HEK293 (cell line): ENCODE measurements at regions not wholly inside any gene's neighbourhood (a gene's known extent, or its start where the extent isn't known, plus 50 kb on each side); places are given as distances from the start of the nearest gene placed in this dataset.

ENCODE experiments used
- CTCF ChIA-PET: fragments of 350-600 bp; formaldehyde crosslinking; extraction: SDS; loops from one replicate; lab custom pipeline; 2021; ENCODE audit warnings: antibody characterized with exemption; lab: Yijun Ruan, JAX
- POLR2A ChIA-PET: fragments of 300-600 bp; formaldehyde crosslinking; extraction: SDS; loops from one replicate; lab custom pipeline; 2020; ENCODE audit warnings: antibody characterized with exemption, inconsistent platforms; lab: Yijun Ruan, JAX
- H3K27ac ChIP-seq: fragments of 200-500 bp; sonication (Bioruptor generic); 2 replicates; pipeline ENCODE4 v1.5.1; 2014; ENCODE audit warnings: low read depth, low read length, control low read depth, inconsistent platforms; ENCODE audit errors: extremely low read depth
- H3K36me3 ChIP-seq, 2 experiments: fragments of 200-500 bp in 1 of 2; sonication (Bioruptor generic) in 1 of 2; 1 replicate in 1 of 2; 2 replicates in 1 of 2; pipeline ENCODE4 v1.5.1; 2014 to 2017; ENCODE audit warnings: inconsistent platforms in 2 of 2, low read length in 2 of 2; ENCODE audit not compliant: control insufficient read depth in 2 of 2, insufficient read depth in 1 of 2
- H3K4me1 ChIP-seq: fragments of 200-500 bp; sonication (Bioruptor generic); 2 replicates; pipeline ENCODE4 v1.5.1; 2014; ENCODE audit warnings: mild to moderate bottlenecking, low read length, inconsistent platforms; ENCODE audit not compliant: control insufficient read depth, insufficient read depth
- H3K4me3 ChIP-seq: 2 replicates; pipeline ENCODE4 v1.5.1; 2011; ENCODE audit warnings: low read depth, mild to moderate bottlenecking, control low read depth, low read length, moderate library complexity
- H3K9me3 ChIP-seq: fragments of 200-500 bp; sonication (Bioruptor generic); 2 replicates; pipeline ENCODE4 v1.5.1; 2014; ENCODE audit warnings: low read depth, low read length, inconsistent platforms; ENCODE audit not compliant: control insufficient read depth, insufficient read depth
- MZF1 ChIP-seq: fragments of 450-650 bp; formaldehyde crosslinking; IDR thresholded peaks from 2 replicates; pipeline ENCODE4 v1.5.1; 2017; ENCODE audit warnings: missing biosample characterization, missing genetic modification characterization, borderline replicate concordance
- OVOL3 ChIP-seq: fragments of 450-650 bp; formaldehyde crosslinking; IDR thresholded peaks from 2 replicates; pipeline ENCODE4 v1.5.1; 2016; ENCODE audit warnings: missing biosample characterization, missing genetic modification characterization
- TCF7L2 ChIP-seq: IDR thresholded peaks from 2 replicates; pipeline ENCODE4 v1.6.1; 2011; ENCODE audit warnings: low read depth, mild to moderate bottlenecking, inconsistent platforms, low read length, moderate library complexity, borderline replicate concordance
- ZBTB8A ChIP-seq: fragments of 450-650 bp; formaldehyde crosslinking; IDR thresholded peaks from 2 replicates; pipeline ENCODE4 v1.5.1; 2016; ENCODE audit warnings: missing biosample characterization, missing genetic modification characterization
- ZEB2 ChIP-seq: fragments of 450-650 bp; formaldehyde crosslinking; IDR thresholded peaks from 2 replicates; pipeline ENCODE4 v1.5.1; 2016; ENCODE audit warnings: missing biosample characterization, missing genetic modification characterization
- ZNF121 ChIP-seq: fragments of 450-650 bp; formaldehyde crosslinking; IDR thresholded peaks from 2 replicates; pipeline ENCODE4 v1.5.1; 2016; ENCODE audit warnings: missing biosample characterization, missing genetic modification characterization
- ZNF132 ChIP-seq: fragments of 450-650 bp; formaldehyde crosslinking; IDR thresholded peaks from 2 replicates; pipeline ENCODE4 v1.5.1; 2017; ENCODE audit warnings: missing biosample characterization, missing genetic modification characterization, borderline replicate concordance
- ZNF146 ChIP-seq: fragments of 450-650 bp; formaldehyde crosslinking; IDR thresholded peaks from 2 replicates; pipeline ENCODE4 v1.5.1; 2016; ENCODE audit warnings: missing biosample characterization, missing genetic modification characterization
- ZNF16 ChIP-seq: fragments of 450-650 bp; formaldehyde crosslinking; IDR thresholded peaks from 2 replicates; pipeline ENCODE4 v1.5.1; 2016; ENCODE audit warnings: low read depth, missing biosample characterization, missing genetic modification characterization
- ZNF19 ChIP-seq: fragments of 450-650 bp; formaldehyde crosslinking; IDR thresholded peaks from 2 replicates; pipeline ENCODE4; 2016; ENCODE audit warnings: missing biosample characterization, missing genetic modification characterization, low read depth
- ZNF2 ChIP-seq: fragments of 450-650 bp; formaldehyde crosslinking; IDR thresholded peaks from 2 replicates; pipeline ENCODE4 v1.5.1; 2016; ENCODE audit warnings: missing biosample characterization, missing genetic modification characterization
- ZNF350 ChIP-seq: fragments of 450-650 bp; formaldehyde crosslinking; IDR thresholded peaks from 2 replicates; pipeline ENCODE4 v1.5.0; 2017; ENCODE audit warnings: missing biosample characterization, mild to moderate bottlenecking, missing genetic modification characterization
- ZNF423 ChIP-seq: fragments of 450-650 bp; formaldehyde crosslinking; IDR thresholded peaks from 2 replicates; pipeline ENCODE4 v1.5.1; 2016; ENCODE audit warnings: missing biosample characterization, missing genetic modification characterization
- ZNF529 ChIP-seq: fragments of 450-650 bp; formaldehyde crosslinking; IDR thresholded peaks from 2 replicates; pipeline ENCODE4 v1.5.1; 2017; ENCODE audit warnings: missing genetic modification characterization, missing biosample characterization; ENCODE audit not compliant: insufficient replicate concordance
- ZNF621 ChIP-seq: fragments of 450-650 bp; formaldehyde crosslinking; IDR thresholded peaks from 2 replicates; pipeline ENCODE4 v1.5.1; 2017; ENCODE audit warnings: missing biosample characterization, missing genetic modification characterization
- ZNF670 ChIP-seq: fragments of 450-650 bp; formaldehyde crosslinking; IDR thresholded peaks from 2 replicates; pipeline ENCODE4 v1.5.1; 2016; ENCODE audit warnings: missing biosample characterization, missing genetic modification characterization, low read depth
- ZNF677 ChIP-seq: fragments of 450-650 bp; IDR thresholded peaks from 2 replicates; pipeline ENCODE4 v1.5.0; 2018; ENCODE audit warnings: missing biosample characterization, mild to moderate bottlenecking, missing genetic modification characterization, moderate library complexity
- ZNF768 ChIP-seq: fragments of 450-650 bp; formaldehyde crosslinking; IDR thresholded peaks from 2 replicates; pipeline ENCODE4 v1.5.1; 2018; ENCODE audit warnings: missing biosample characterization, mild to moderate bottlenecking, missing genetic modification characterization
- ZNF776 ChIP-seq: fragments of 450-650 bp; formaldehyde crosslinking; IDR thresholded peaks from 2 replicates; pipeline ENCODE4 v1.5.0; 2017; ENCODE audit warnings: missing biosample characterization, missing genetic modification characterization, borderline replicate concordance
- ZNF777 ChIP-seq: fragments of 450-650 bp; formaldehyde crosslinking; IDR thresholded peaks from 2 replicates; pipeline ENCODE4 v1.5.1; 2017; ENCODE audit warnings: missing biosample characterization, missing genetic modification characterization, borderline replicate concordance
- ZSCAN23 ChIP-seq: fragments of 450-650 bp; formaldehyde crosslinking; IDR thresholded peaks from 2 replicates; pipeline ENCODE4 v1.5.1; 2016; ENCODE audit warnings: missing biosample characterization, missing genetic modification characterization
- TF ChIP-seq, protein P1 (sequence below): fragments of 450-650 bp; formaldehyde crosslinking; IDR thresholded peaks from 2 replicates; pipeline ENCODE4 v1.5.1; 2016; ENCODE audit warnings: missing biosample characterization, missing genetic modification characterization
- TF ChIP-seq, protein P2 (sequence below): fragments of 450-650 bp; formaldehyde crosslinking; IDR thresholded peaks from 2 replicates; pipeline ENCODE4 v1.5.1; 2016; ENCODE audit warnings: missing biosample characterization, missing genetic modification characterization
- TF ChIP-seq, protein P3 (sequence below): fragments of 450-650 bp; formaldehyde crosslinking; IDR thresholded peaks from 2 replicates; pipeline ENCODE4 v1.5.1; 2016; ENCODE audit warnings: missing biosample characterization, missing genetic modification characterization
- TF ChIP-seq, protein P4 (sequence below): fragments of 450-650 bp; formaldehyde crosslinking; IDR thresholded peaks from 2 replicates; pipeline ENCODE4 v1.5.1; 2016; ENCODE audit warnings: missing biosample characterization, missing genetic modification characterization

DNA sequence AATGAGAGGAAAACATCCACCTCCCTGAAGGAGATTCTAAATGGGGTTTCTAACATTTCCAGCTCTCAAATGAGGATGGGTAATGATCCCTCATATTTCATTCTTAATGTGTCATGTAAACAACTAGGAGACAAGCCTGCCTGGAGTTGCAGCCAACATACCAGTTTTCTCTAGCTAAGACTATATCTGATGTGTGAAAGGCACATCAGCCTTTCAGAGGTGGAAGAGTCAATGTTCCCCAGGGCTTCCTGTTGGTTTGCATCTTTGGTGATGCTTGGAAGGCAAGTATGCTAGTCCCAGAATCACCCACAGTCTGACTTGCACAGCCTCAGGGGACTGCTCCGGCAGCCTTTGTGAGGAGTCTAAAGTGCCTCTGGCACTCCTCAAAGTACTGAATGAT, 921.2 kb downstream of the SQOR start (continued):
- no peak for TF ChIP-seq ZNF16 (tag by site-specific recombination)
- TF ChIP-seq ZNF350 = no peak
- TF ChIP-seq ZNF132 (tag by site-specific recombination) = no peak
- TF ChIP-seq ZNF19 = no peak
- no peak for TF ChIP-seq ZEB2 (tag by site-specific recombination)
- no peak for TF ChIP-seq ZNF777 (tag by site-specific recombination)
- no peak for TF ChIP-seq ZNF121
- no peak for TF ChIP-seq OVOL3
- TF ChIP-seq, protein P1, sequence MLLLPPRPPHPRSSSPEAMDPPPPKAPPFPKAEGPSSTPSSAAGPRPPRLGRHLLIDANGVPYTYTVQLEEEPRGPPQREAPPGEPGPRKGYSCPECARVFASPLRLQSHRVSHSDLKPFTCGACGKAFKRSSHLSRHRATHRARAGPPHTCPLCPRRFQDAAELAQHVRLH (tag by site-specific recombination) = no peak

DNA sequence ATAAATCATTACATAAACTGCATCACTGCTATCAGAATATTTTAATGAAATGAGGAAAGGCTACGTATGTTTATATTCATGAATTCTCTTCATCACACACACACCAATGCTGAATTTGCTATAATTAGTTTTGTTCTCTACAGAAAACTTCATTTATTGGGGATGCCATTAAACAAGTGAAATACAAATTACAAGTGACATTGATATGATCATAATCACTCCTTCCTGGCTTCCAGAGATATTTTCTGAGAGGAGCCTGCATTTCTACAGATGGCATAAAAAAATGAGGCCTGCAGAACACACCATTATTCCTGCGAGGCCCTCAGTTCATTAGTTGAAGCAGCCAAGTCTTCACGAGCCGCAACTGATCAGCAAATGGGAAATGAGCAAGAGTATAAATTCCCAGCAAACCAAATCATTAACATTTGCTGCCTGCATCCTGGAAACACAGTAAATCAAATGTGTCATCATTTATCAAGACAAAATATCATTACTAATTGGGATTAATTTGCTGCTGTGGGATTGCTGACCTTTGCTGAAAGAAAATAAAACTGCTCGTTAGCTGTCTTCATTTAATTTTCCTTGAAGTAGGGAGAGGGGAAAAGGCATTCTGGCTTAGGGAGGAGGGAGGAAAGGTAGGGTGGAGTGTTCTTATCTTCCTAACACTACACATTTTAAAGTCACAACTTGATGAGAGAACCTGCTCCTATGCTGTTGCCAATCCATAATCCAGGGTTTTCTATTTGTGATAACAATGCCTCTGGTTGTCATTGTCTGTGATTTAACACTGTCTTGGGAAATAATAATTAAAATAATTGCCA, 921.9 kb downstream of the SQOR start:
- Histone ChIP-seq H3K27ac (no peak overlapping the region), H3K4me1 (no peaks in the 10 kb centered on the region)
- CTCF ChIA-PET = no interaction called here
- TF ChIP-seq ZBTB8A (tag by site-specific recombination) (no peak), ZNF423 (tag by site-specific recombination) (no peak), ZNF670 (no peak), ZNF677 (tag by site-specific recombination) (no peak), ZNF2 (no peak)
- TF ChIP-seq, all 188 proteins: peak for 0
- H3K9me3 ChIP-seq = no peaks in the 10 kb centered on the region
- no peaks in the 10 kb centered on the region for H3K36me3 ChIP-seq
- H3K4me3 ChIP-seq = no peak overlapping the region
- POLR2A ChIA-PET = no interaction called here

DNA sequence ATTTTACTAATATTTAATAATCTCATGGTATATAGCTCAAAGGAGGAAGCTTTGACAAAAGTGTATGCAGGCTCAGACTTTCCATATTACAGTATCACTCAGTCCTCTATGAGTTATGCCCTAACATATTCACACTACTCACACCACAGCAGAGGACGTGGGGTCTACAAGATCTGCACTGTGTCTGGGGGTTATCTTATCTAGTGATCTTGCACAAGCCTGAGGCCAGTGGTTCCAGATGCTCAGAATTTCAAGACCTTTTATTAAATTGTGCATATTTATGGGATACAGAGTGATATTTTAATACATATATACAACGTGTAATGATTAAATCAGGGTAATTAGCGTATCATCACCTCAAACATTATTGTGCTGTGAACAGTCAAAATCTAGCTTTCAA, 933.1 kb downstream of the SQOR start:
- H3K9me3 ChIP-seq = no peaks in the 10 kb centered on the region
- H3K4me3 ChIP-seq = no peak overlapping the region
- no peaks in the 10 kb centered on the region for H3K36me3 ChIP-seq
- TF ChIP-seq, protein P2, sequence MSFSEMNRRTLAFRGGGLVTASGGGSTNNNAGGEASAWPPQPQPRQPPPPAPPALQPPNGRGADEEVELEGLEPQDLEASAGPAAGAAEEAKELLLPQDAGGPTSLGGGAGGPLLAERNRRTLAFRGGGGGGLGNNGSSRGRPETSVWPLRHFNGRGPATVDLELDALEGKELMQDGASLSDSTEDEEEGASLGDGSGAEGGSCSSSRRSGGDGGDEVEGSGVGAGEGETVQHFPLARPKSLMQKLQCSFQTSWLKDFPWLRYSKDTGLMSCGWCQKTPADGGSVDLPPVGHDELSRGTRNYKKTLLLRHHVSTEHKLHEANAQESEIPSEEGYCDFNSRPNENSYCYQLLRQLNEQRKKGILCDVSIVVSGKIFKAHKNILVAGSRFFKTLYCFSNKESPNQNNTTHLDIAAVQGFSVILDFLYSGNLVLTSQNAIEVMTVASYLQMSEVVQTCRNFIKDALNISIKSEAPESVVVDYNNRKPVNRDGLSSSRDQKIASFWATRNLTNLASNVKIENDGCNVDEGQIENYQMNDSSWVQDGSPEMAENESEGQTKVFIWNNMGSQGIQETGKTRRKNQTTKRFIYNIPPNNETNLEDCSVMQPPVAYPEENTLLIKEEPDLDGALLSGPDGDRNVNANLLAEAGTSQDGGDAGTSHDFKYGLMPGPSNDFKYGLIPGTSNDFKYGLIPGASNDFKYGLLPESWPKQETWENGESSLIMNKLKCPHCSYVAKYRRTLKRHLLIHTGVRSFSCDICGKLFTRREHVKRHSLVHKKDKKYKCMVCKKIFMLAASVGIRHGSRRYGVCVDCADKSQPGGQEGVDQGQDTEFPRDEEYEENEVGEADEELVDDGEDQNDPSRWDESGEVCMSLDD = no peak
- TF ChIP-seq MZF1 (tag by site-specific recombination) = no peak
- TF ChIP-seq ZNF768 (tag by site-specific recombination) = no peak
- TF ChIP-seq TCF7L2 = no peak
- POLR2A ChIA-PET = no interaction called here
- no peak overlapping the region for H3K27ac ChIP-seq
- H3K4me1 ChIP-seq = no peaks in the 10 kb centered on the region
- CTCF ChIA-PET = no interaction called here

DNA sequence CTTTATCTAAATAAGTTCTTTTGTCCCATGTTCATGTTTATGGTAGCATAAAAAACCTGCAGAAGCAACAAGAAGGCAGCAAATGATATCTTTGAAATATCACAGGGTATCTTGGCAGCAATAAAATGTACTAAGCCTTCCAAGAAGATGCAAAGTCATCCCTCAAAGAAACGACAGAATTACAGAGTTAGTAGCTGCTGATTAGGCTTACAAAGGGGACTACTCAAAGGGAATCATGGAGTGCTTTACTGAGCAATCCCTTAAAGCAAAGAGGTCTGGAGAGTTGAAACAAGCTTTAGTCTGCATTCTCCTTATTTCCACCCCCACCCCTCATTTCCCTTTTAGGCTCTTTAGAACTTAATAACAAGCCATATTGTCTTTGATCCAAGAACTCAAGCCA, 935.0 kb downstream of the SQOR start:
- Histone ChIP-seq H3K4me3 (no peak overlapping the region), H3K4me1 (no peaks in the 10 kb centered on the region), H3K36me3 (no peaks in the 10 kb centered on the region), H3K27ac (no peak overlapping the region), H3K9me3 (no peaks in the 10 kb centered on the region)
- CTCF ChIA-PET = interaction anchor here (0.7 kb wide), 1 partner anchor 1322 kb away, joined by 3 read pairs; no protein-coding TSS in a partner anchor
- POLR2A ChIA-PET = no interaction called here
- TF ChIP-seq ZNF529 (tag by site-specific recombination) = no peak
- TF ChIP-seq ZSCAN23 = no peak
- TF ChIP-seq ZNF621 (tag by site-specific recombination) = no peak
- no peak for TF ChIP-seq ZNF146 (tag by site-specific recombination)
- TF ChIP-seq, protein P3, sequence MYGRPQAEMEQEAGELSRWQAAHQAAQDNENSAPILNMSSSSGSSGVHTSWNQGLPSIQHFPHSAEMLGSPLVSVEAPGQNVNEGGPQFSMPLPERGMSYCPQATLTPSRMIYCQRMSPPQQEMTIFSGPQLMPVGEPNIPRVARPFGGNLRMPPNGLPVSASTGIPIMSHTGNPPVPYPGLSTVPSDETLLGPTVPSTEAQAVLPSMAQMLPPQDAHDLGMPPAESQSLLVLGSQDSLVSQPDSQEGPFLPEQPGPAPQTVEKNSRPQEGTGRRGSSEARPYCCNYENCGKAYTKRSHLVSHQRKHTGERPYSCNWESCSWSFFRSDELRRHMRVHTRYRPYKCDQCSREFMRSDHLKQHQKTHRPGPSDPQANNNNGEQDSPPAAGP = no peak
- no peak for TF ChIP-seq ZNF776 (tag by site-specific recombination)
- TF ChIP-seq, protein P4, sequence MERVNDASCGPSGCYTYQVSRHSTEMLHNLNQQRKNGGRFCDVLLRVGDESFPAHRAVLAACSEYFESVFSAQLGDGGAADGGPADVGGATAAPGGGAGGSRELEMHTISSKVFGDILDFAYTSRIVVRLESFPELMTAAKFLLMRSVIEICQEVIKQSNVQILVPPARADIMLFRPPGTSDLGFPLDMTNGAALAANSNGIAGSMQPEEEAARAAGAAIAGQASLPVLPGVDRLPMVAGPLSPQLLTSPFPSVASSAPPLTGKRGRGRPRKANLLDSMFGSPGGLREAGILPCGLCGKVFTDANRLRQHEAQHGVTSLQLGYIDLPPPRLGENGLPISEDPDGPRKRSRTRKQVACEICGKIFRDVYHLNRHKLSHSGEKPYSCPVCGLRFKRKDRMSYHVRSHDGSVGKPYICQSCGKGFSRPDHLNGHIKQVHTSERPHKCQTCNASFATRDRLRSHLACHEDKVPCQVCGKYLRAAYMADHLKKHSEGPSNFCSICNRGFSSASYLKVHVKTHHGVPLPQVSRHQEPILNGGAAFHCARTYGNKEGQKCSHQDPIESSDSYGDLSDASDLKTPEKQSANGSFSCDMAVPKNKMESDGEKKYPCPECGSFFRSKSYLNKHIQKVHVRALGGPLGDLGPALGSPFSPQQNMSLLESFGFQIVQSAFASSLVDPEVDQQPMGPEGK (tag by site-specific recombination) = no peak
